HG03135 (cell line): ENCODE measurements at regions not wholly inside any gene's neighbourhood (a gene's known extent, or its start where the extent isn't known, plus 50 kb on each side); places are given as distances from the start of the nearest gene placed in this dataset.
"Not testable (repeated sequence)": the region's sequence is repeated elsewhere in the genome, so short reads cannot be mapped to it uniquely, and the experiment has no call there.

Experiments used
- ATAC-seq: cut with Tn5 transposase; IDR thresholded peaks from one replicate; pipeline ENCODE4 v1.9.1; 2021; ENCODE audit warnings: mild to moderate bottlenecking, moderate library complexity; ENCODE audit not compliant: unreplicated experiment

GRCh38 chr1:119251751-119252150, 111.3 kb upstream of the WARS2 start:
- no peak for ATAC-seq

- no peak for ATAC-seq
These were observed 112.9 kb upstream of the WARS2 start for GRCh38 chr1:119253366-119253765.

DNA sequence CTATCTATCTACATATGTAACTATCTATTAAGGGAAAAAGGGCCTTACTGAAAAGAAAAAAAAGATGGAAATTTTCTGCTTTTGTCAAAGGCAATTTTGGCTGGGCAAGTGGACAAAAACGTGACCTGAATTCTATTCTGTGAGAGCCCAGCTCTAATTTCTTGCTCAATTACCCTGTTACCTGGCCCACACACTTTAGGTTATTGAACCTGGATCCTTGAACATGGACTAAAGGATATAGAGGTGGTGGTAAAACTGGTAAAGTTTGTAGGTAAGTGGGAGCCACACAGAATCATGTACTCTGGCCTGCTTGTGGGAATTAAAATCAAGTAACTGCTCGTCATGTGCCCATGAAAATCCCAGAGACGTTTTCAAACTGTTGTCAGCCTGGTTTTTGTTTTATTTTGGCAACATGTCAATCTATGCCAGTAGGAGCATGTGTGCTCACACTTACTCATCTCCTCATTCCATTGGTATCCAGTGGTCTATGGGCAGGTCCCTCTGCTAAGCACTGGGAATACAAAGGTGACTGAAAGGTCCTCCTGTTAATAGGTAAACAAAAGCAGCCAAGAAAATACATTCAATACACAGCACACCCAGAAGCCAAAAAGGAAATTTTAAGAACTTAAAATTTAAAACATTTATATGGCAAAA, 113.7 kb upstream of the WARS2 start:
- no peak for ATAC-seq

GRCh38 chr1:119256089-119256488, 112.5 kb upstream of the HAO2 start:
- not testable (repeated sequence) for ATAC-seq

DNA sequence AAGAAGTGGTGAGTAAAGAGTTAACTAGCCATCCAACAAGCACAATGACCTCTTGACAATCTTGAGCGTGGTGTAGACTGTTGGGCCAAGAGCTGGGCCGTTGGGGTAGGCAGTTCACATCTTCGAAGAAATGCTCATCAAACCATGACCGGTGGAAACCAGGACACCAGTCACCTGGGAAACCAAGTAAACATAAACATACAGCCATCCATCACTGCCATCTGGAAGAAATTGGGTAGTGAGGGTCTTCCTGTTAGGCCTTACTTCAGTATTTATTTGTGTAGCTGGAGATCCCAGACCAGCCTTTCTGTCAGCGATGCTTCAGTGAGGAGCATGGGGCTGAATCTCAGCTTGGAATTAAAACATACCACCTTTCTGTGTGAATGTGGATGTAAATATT, 108.1 kb upstream of the HAO2 start:
- no peak for ATAC-seq

DNA sequence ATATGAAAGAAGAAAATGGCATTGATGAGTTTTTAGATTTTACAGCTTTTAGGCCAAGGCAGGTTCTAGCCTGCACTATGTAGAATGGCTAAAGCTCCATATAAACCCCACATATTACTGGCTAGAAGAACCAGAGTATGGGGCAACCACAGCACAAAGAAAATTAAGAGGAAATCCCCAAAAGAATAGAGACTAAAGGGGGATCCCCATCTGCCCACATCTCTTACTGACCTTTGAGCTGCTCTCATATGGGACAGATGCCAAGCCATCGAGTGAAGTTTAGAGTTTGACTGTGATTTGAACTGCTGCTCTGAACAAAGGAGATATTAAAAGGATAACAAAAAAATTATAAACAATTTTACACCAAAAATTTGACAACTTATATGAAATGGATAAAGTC, 102.2 kb upstream of the HAO2 start:
- ATAC-seq = peak; percentile 86

GRCh38 chr1:119266858-119267257, 101.7 kb upstream of the HAO2 start:
- no peak for ATAC-seq

GRCh38 chr1:119267288-119267687, 101.3 kb upstream of the HAO2 start:
- not testable (repeated sequence) for ATAC-seq

DNA sequence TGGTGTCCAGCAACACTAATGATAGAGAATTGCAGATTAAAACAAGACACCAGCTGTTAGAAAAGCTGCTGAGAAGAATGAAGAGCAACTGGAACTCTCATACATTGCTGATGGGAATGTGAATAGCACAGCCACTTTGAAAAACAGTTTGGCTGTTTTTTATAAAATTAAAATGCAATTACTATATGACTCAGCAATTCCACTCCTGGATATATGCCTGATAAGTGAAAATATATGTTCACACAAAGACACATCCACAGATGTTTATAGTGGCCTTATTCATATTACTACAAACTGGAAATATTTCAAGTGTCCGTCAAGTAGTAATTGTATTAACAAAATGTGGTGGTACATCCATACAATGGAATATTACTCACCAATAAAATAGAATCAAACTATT, 99.7 kb upstream of the HAO2 start:
- no peak for ATAC-seq

DNA sequence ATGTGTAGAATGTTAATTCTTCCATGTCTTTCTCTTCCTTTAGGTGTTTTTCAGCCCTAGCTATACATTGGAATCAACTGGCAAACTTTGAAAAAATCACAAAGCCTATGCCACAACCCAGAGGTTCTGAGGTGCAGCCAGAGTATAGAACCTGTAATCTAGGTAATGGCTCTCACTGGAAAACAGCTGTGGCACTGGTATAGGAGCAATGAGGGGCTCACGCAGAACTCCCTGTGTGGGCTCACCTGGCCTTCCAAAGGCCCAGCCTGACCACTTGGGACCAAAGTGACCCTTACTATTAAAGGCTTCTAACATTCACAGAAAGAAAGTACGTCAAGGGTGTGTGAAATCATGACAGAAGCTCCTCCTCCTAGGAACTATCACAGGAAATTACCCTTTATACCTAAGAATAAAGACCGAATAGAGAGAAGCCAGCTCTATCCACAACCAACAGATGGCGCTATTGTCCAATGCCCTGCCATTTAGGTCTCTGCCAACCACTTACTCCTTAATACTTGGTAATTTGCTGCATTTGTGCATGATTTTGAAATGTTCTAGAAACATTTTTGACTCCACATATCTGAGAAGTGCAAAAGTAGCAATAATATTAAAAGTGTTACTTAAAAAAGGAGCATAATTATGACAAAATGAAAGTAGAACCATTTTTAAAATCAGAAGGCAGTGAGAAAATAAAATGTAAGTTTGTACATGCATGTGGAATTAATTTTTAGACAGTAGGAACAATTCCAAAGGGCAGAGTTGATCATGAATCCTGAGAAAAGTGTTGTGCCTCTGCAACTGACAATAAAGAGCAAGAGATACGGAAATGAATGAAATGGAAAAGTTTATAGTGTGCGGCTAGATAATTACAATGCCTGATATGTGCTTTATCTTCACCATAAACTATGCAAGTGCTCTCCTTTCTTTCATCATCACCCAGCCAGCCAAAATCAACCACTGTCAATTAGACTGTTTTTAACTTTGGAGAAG, 93.1 kb upstream of the HAO2 start:
- peak; percentile 59 for ATAC-seq

DNA sequence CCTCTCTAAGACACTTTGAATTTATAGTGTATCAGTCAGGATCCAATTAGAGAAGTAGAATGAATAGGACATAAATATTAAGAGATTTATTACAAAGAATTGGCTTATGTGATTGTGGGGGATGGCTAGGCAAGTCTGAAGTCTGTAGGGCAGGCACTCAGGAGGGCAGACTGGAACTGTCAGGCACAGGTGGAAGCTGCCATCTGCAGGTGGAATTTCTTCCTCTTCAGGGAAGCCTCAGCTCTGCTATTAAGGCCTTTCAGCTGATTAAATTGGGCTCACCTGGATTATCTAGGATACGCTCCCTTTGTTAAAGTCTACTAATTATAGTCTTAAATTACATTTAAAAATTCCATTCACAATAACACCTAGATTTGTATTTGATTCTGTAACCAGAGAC, 92.0 kb upstream of the HAO2 start:
- ATAC-seq = no peak

DNA sequence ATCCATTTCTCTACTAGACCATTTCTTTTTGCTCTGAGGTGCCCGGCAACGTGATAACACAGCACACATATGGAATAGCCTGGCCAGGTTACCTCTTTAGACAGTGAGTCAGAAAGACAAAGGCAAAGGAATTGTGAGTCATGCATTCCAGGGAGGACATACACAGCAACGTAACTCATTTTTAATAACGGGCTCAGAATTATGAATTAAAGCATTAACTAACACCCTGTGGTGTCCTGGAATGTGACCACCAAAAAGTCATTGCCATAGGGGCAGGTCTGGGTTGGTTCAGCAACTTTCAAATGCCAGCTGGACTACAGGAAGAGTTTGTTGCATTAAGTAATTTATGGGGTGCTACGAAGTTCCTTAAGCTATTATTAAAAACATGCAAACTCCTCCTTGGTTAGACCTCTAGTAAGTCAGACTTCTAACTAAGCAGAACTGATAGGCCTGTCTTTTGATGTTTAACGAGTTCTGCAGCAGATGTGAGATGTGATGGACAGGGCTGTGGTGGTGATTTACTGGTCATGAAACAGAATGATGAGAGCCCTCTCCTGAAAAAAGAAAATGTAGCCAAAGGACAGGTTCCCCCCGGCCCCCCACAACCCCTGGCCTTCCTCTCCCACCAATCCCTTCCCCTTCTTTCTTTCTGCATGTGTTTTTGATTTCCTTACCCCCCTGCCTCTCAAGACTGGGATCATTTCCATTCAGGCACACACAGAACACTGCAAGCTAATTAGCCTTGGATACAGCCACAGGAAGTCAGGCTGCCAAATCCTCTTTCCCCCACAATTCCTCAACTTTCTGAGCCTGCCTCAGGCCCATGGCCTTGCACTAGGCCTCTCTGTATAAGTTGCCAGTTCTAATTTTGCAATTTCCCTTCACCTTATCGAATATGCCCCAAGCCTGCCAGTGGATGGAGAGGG, 88.9 kb upstream of the HAO2 start:
- ATAC-seq = no peak

DNA sequence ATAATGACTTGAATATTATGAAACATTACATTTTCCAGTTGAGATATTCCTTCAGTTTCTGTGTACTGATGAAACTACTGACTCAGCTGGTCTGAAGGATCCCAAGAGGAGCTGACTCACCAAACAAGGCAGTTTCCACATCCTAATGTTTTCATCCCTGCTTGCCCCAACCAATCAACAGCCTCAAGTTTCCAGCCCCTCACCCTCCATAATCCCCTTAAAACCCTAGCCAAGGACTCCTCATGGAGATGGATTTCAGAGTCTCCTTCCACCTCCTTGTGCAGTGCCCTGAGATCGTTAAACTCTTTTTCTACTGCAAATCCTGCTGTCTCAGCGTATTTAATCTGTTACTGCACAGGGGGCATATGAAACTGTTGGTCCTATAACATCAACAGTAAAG, 83.1 kb upstream of the HAO2 start:
- no peak for ATAC-seq

- ATAC-seq = no peak
These were observed 81.9 kb upstream of the HAO2 start for GRCh38 chr1:119286587-119287181.

DNA sequence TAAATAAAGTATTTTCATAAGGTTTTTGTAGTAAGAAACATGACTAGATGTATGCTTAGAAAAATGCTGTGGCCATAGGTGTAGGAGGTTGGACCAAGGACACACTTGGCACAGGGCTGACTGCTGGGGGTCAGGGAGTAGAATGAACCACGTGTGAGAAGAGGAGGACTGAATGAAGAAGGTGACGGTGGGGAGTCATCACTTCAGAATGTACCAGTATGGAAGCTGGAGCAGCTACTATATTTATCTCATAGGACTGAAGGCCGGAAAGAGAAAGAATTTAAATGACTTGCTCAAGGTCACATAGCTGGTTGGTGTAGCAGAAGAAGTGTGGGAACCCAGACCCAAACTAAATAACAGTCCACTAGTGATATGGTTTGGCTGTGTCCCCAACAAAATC, 79.8 kb upstream of the HAO2 start:
- no peak for ATAC-seq

GRCh38 chr1:119290297-119290696, 78.3 kb upstream of the HAO2 start:
- ATAC-seq = no peak

- no peak for ATAC-seq
These were observed 76.9 kb upstream of the HAO2 start for GRCh38 chr1:119291611-119292206.

DNA sequence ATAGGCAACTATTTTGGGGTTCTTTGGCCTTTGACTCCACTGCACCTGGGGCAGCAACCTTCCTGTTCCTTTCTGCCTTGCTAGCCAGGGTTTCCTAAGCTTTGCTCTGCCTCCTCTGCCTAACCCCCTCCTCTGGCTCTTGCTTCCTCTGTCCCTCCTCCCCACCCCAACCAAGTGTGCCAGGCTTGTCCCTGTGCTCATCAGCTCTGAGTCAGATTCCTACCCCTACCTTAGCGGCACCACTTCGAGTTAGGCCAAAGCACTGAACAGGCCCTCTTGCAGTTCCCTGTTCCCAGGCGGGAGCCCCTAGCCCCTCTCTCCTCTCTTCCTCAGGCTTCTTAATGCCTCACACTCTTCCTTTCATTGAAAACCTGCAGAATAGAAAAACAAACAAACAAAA, 74.8 kb upstream of the HAO2 start:
- no peak for ATAC-seq

GRCh38 chr1:119294199-119294598, 74.4 kb upstream of the HAO2 start:
- no peak for ATAC-seq

DNA sequence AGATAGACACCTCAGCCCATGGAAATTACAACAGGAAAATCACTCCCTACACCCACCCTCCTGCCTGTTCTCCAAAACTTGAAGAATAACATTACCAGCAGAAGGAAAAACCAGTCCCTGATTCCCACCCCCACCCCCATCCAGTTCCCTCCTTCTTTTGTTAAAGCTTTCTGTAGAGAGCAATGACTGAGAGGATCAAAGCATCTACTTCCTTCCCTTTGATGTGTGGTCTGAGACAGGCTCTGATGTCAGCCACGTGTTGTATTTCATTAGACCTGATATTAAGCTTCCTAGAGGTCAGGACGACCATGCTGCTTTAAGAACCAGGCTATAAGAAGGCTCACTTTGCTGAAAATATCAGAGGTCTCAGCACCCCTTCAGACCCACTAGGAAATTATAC, 73.9 kb upstream of the HAO2 start:
- ATAC-seq = no peak
